Nephron (organoid): ENCODE measurements at regions not wholly inside any gene's neighbourhood (a gene's known extent, or its start where the extent isn't known, plus 50 kb on each side); places are given as distances from the start of the nearest gene placed in this dataset.

Experiments
- H3K27ac Mint-ChIP-seq, 3 experiments: 2 replicates each; pipeline ENCODE4 v1.8.0; 2020; ENCODE audit warnings: mixed read lengths in 3 of 3, mild to moderate bottlenecking in 2 of 3, moderate library complexity in 1 of 3
- H3K27me3 Mint-ChIP-seq: 2 replicates; pipeline ENCODE4 v1.8.0; 2021; ENCODE audit warnings: low read depth, mild to moderate bottlenecking, moderate library complexity, mixed read lengths
- H3K36me3 Mint-ChIP-seq: 2 replicates; pipeline ENCODE4 v1.8.0; 2020; ENCODE audit warnings: low read depth, mixed read lengths
- H3K4me1 Mint-ChIP-seq: 2 replicates; pipeline ENCODE4 v1.8.0; 2020; ENCODE audit warnings: mixed read lengths
- H3K4me3 Mint-ChIP-seq, 3 experiments: 2 replicates each; pipeline ENCODE4 v1.8.0; 2020; ENCODE audit warnings: mild to moderate bottlenecking in 3 of 3, mixed read lengths in 3 of 3, moderate library complexity in 2 of 3
- H3K9me3 Mint-ChIP-seq: 2 replicates; pipeline ENCODE4 v1.8.0; 2020; ENCODE audit warnings: mixed read lengths
- CTCF ChIP-seq, 3 experiments: fragments of 200-600 bp; sonication (generic); IDR thresholded peaks; one replicate each; pipeline ENCODE4 v1.5.0; 2021; ENCODE audit warnings: antibody characterized with exemption in 3 of 3; ENCODE audit not compliant: unreplicated experiment in 3 of 3

GRCh38 chr2:22554453-22554852 is 830.5 kb upstream of the KLHL29 start:
- no peaks in the 10 kb centered on the region for H3K36me3 Mint-ChIP-seq
- H3K27me3 Mint-ChIP-seq: peaks cover 3% of the 10 kb centered on the region
- H3K27ac Mint-ChIP-seq: no peak overlapping the region
- TF ChIP-seq CTCF (IDR thresholded peaks at IDR 0.05; ENCODE audit: unreplicated experiment in 3 of 3): no peak
- peaks cover 7% of the 10 kb centered on the region for H3K9me3 Mint-ChIP-seq
- H3K4me3 Mint-ChIP-seq: no peak overlapping the region
- no peaks in the 10 kb centered on the region for H3K4me1 Mint-ChIP-seq

- Mint-ChIP-seq H3K36me3 (no peaks in the 10 kb centered on the region), H3K27me3 (no peaks in the 10 kb centered on the region), H3K27ac (no peak overlapping the region), H3K4me3 (no peak overlapping the region), H3K4me1 (no peaks in the 10 kb centered on the region), H3K9me3 (no peaks in the 10 kb centered on the region)
- TF ChIP-seq CTCF (IDR thresholded peaks at IDR 0.05; ENCODE audit: unreplicated experiment in 3 of 3): no peak
Measured at GRCh38 chr2:22557406-22557805, 827.6 kb upstream of the KLHL29 start.

DNA sequence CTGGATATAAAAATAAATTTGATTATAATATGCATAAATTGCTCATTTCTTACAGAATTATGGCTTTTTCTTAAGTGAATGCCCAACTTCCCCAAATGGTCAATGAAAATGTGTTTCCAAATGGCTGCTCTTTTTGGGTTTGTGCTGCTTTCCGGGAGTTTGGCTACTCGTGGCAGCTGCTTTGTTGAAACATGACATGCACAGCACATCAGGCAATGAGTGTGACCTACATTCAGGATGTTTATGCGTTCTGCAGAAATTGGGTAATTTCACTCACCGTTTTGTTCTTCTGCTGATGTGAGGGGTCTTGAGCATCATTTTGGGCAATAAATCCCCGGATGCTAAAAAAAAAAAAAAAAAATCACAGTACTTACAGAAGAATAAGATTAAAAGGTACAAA is 825.0 kb upstream of the KLHL29 start:
- H3K36me3 Mint-ChIP-seq: no peaks in the 10 kb centered on the region
- no peak overlapping the region for H3K4me3 Mint-ChIP-seq

GRCh38 chr2:22579341-22579740 is 805.6 kb upstream of the KLHL29 start:
- Mint-ChIP-seq H3K9me3 (peaks cover 26% of the 10 kb centered on the region), H3K36me3 (peaks cover 14% of the 10 kb centered on the region), H3K27ac (no peak overlapping the region), H3K4me3 (no peak overlapping the region), H3K27me3 (no peaks in the 10 kb centered on the region), H3K4me1 (no peaks in the 10 kb centered on the region)
- TF ChIP-seq CTCF (IDR thresholded peaks at IDR 0.05; ENCODE audit: unreplicated experiment in 3 of 3): no peak

More for the DNA sequence above, 825.0 kb upstream of the KLHL29 start:
- no peaks in the 10 kb centered on the region for H3K4me1 Mint-ChIP-seq
- TF ChIP-seq CTCF (IDR thresholded peaks at IDR 0.05; ENCODE audit: unreplicated experiment in 3 of 3): no peak
- H3K9me3 Mint-ChIP-seq: no peaks in the 10 kb centered on the region
- H3K27ac Mint-ChIP-seq: no peak overlapping the region
- H3K27me3 Mint-ChIP-seq: peaks cover 1% of the 10 kb centered on the region

DNA sequence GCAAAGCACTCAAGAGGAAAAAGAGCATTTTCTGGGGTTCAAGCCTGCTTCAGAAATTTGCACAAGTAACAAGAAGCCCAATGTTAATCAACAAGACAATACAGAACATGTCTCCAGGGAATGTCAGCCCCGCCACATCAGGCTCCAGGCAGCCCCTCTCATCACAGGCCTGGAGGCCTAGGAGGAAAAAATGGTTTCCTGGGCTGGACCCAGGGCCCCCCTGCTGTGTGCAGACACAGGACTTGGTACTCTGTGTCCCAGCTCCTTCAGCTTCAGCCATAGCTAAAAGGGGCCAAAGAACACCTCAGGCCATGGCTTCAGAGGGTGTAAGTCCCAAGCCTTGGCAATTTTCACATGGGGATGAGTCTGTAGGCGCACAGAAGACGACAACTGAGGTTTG is 802.9 kb upstream of the KLHL29 start:
- no peaks in the 10 kb centered on the region for H3K4me1 Mint-ChIP-seq
- H3K27ac Mint-ChIP-seq: no peak overlapping the region
- peaks cover 4% of the 10 kb centered on the region for H3K27me3 Mint-ChIP-seq
- peaks cover 14% of the 10 kb centered on the region for H3K36me3 Mint-ChIP-seq
- H3K4me3 Mint-ChIP-seq: no peak overlapping the region
- H3K9me3 Mint-ChIP-seq: peaks cover 31% of the 10 kb centered on the region
- TF ChIP-seq CTCF (IDR thresholded peaks at IDR 0.05; ENCODE audit: unreplicated experiment in 3 of 3): no peak

- H3K27me3 Mint-ChIP-seq: peaks cover 20% of the 10 kb centered on the region
- TF ChIP-seq CTCF (IDR thresholded peaks at IDR 0.05; ENCODE audit: unreplicated experiment in 3 of 3): no peak
- H3K4me1 Mint-ChIP-seq: peaks cover 5% of the 10 kb centered on the region
- H3K36me3 Mint-ChIP-seq: no peaks in the 10 kb centered on the region
- H3K27ac Mint-ChIP-seq: no peak overlapping the region
- peaks cover 11% of the 10 kb centered on the region for H3K9me3 Mint-ChIP-seq
- no peak overlapping the region for H3K4me3 Mint-ChIP-seq
Measured at GRCh38 chr2:22596306-22596705, 788.7 kb upstream of the KLHL29 start.
